GM20431 (cell line): ENCODE measurements at regions not wholly inside any gene's neighbourhood (a gene's known extent, or its start where the extent isn't known, plus 50 kb on each side); places are given as distances from the start of the nearest gene placed in this dataset.

ENCODE experiments used
- in situ Hi-C: fragments of 300-500 bp; cut with MseI, MboI; formaldehyde crosslinking; loops from one replicate; pipeline ENCODE4 v1.15.0; 2020; ENCODE audit warnings: low sequenced_read_pairs; ENCODE audit not compliant: unreplicated experiment

- in situ Hi-C loops: no loop called here
Measured at GRCh38 chr13:44259045-44260027, 114.3 kb upstream of the SERP2 start.

GRCh38 chr13:44260336-44260735 is 113.3 kb upstream of the SERP2 start:
- in situ Hi-C loops: no loop called here

- in situ Hi-C loops: no loop called here
Measured at GRCh38 chr13:44263751-44264620, 109.6 kb upstream of the SERP2 start.

- in situ Hi-C loops: no loop called here
Measured at GRCh38 chr13:44266305-44266704, 107.3 kb upstream of the SERP2 start.

GRCh38 chr13:44266772-44267171 is 106.9 kb upstream of the SERP2 start:
- in situ Hi-C loops: no loop called here

GRCh38 chr13:44267203-44267602 is 106.4 kb upstream of the SERP2 start:
- in situ Hi-C loops: no loop called here

- in situ Hi-C loops: no loop called here
Measured at GRCh38 chr13:44267980-44268379, 105.6 kb upstream of the SERP2 start.

- in situ Hi-C loops: no loop called here
Measured at GRCh38 chr13:44268980-44269379, 104.6 kb upstream of the SERP2 start.

GRCh38 chr13:44270150-44270549 is 103.5 kb upstream of the SERP2 start:
- in situ Hi-C loops: no loop called here

GRCh38 chr13:44271031-44271455 is 102.6 kb upstream of the SERP2 start:
- in situ Hi-C loops: no loop called here

- in situ Hi-C loops: no loop called here
Measured at GRCh38 chr13:44271473-44271872, 102.2 kb upstream of the SERP2 start.

- in situ Hi-C loops: no loop called here
Measured at GRCh38 chr13:44271915-44272341, 101.7 kb upstream of the SERP2 start.

- in situ Hi-C loops: no loop called here
Measured at GRCh38 chr13:44272692-44273091, 100.9 kb upstream of the SERP2 start.

GRCh38 chr13:44273216-44273615 is 100.4 kb upstream of the SERP2 start:
- in situ Hi-C loops: no loop called here

GRCh38 chr13:44273991-44274770 is 99.4 kb upstream of the SERP2 start:
- in situ Hi-C loops: no loop called here

GRCh38 chr13:44274771-44275205 is 98.8 kb upstream of the SERP2 start:
- in situ Hi-C loops: no loop called here

GRCh38 chr13:44275381-44275780 is 98.2 kb upstream of the SERP2 start:
- in situ Hi-C loops: no loop called here

GRCh38 chr13:44276061-44276460 is 97.6 kb upstream of the SERP2 start:
- in situ Hi-C loops: no loop called here

- in situ Hi-C loops: no loop called here
Measured at GRCh38 chr13:44277459-44277858, 96.2 kb upstream of the SERP2 start.

GRCh38 chr13:44278166-44278565 is 95.5 kb upstream of the SERP2 start:
- in situ Hi-C loops: no loop called here
